LNCAP (cell line): ENCODE measurements at regions not wholly inside any gene's neighbourhood (a gene's known extent, or its start where the extent isn't known, plus 50 kb on each side); places are given as distances from the start of the nearest gene placed in this dataset.

Experiments
- CTCF ChIP-seq: fragments of 450-650 bp; IDR thresholded peaks from 2 replicates; pipeline ENCODE4 v1.5.1; 2017; ENCODE audit warnings: mild to moderate bottlenecking

GRCh38 chr16:5584109-5584508, 486.5 kb upstream of the EEF2KMT start:
- TF ChIP-seq CTCF: no peak

DNA sequence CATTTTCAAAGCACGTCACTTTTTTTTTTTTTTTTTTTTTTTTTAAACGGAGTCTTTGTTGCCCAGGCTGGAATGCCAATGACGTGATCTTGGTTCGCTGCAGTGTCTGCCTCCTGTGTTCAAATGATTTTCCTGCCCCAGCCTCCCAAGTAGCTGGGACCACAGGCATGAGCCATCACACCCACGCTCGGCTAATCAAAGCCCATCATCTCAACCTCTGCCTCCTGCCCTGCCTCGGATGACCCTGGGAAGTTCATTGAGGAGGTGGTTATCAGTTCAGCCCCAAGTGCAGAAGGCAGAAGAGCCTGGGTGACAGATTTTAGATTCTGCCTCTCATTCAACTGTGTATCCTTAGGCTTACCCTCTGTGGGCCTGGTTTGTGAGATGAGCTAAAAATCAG, 484.9 kb upstream of the EEF2KMT start:
- TF ChIP-seq CTCF: no peak

GRCh38 chr16:5581908-5582307, 484.3 kb upstream of the EEF2KMT start:
- no peak for TF ChIP-seq CTCF

GRCh38 chr16:5581428-5581827, 483.8 kb upstream of the EEF2KMT start:
- TF ChIP-seq CTCF: no peak

GRCh38 chr16:5580772-5581171, 483.2 kb upstream of the EEF2KMT start:
- no peak for TF ChIP-seq CTCF

DNA sequence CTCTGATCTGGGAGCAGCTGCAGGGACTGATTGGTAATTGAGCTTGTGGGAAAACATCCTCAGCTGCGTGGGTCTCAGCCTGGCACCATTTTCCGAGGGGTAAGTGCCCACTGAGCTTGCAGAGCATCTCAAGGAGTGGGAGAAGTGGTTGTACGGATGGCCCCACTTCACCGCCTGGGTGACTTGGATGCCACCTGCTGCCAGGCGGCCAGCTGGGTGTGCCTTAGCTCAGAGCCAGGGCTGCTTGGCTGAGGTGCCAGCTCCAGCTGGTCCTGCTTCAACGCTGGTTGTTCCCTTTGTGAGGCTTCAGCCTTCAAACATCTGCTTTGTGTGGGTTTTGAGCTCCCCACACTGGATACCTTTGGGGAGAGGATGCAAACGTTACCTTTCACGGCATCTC, 482.7 kb upstream of the EEF2KMT start:
- no peak for TF ChIP-seq CTCF

DNA sequence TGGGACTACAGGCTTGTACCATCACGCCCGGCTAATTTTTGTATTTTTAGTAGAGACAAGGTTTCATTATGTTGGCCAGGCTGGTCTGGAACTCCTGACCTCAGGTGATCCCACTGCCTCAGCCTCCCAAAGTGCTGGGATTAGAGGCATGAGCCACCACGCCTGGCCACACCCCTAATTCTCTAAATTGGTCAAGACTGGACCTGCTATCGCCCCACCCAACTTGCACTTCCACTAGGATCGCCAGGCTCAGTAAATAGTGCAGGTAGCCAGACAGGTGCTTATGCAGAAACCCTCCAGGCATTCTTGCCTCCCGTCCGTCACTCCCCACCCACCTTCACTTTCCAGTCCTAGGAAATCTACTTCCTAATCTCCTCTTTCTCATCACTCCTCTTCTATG, 481.4 kb upstream of the EEF2KMT start:
- TF ChIP-seq CTCF: no peak

- no peak for TF ChIP-seq CTCF
Measured at GRCh38 chr16:5577463-5577862, 479.9 kb upstream of the EEF2KMT start.
